ENCODE measurements at regions not wholly inside any gene's neighbourhood (a gene's known extent, or its start where the extent isn't known, plus 50 kb on each side); places are given as distances from the start of the nearest gene placed in this dataset.

DNA sequence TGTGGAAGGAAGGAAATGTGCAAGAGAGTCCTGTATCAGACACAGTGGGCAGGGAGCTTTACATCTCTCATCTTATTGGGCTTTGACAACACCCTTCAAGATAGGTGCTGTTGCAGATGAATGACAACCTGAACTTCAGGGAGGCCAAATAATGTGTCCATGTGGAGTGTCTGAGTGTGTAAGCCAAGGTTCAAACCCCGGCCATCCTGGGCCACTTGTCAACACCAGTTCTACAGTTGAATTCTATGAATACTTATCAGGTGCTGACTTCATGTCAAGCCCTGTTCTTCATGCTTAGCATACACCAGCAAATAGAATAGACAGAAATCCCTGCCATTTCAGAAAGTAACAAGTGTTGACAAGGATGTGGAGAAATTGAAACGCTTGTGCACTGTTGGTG, 354.4 kb downstream of the KCNRG start:
- WGBS (ENCODE audit: insufficient coverage, low lambda C conversion rate): 100% methylated on average over 1 of the region's 2 CpGs
- Histone ChIP-seq H3K27me3 (ENCODE audit: control insufficient read depth, insufficient read depth, low read length) (peaks cover 3% of the 10 kb centered on the region), H3K4me1 (ENCODE audit: control insufficient read depth, insufficient read depth, low read length) (no peaks in the 10 kb centered on the region), H3K4me3 (ENCODE audit: low read length) (no peak overlapping the region), H3K36me3 (ENCODE audit: control insufficient read depth, insufficient read depth, low read length) (no peaks in the 10 kb centered on the region), H3K9me3 (ENCODE audit: control insufficient read depth, low read depth, low read length) (no peaks in the 10 kb centered on the region), H3K27ac (ENCODE audit: low read length) (no peak overlapping the region)
- no peak for DNase-seq

DNA sequence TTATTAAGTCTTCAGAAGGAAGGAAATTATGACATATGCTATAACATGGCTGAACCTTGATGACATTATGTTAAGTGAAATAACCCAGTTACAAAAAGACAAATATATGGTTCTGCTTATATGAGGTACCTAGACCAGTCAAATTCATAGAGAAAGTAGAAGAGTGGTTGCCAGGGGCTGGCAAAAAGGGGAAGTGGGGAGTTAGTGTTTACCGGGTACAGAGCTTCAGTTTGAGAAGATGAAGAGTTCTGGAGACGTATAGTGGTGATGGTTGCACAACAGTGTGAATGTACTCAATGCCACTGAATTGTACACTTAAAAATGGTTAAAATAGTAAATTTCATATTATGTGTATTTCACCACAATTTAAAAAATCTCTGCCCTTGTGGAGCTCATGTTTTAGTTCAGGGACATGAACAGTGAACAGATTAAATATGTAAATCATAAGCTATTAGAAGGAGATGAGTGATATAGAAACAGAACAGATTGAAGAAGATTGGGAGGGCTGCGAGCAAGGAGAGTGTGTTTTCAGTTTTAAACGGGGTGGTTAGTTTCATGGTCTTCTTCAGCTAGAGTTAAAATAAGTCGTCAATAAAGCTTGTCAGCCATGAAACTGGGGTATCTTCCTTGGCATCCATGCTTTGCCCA, 355.2 kb downstream of the KCNRG start:
- Histone ChIP-seq H3K27me3 (ENCODE audit: control insufficient read depth, insufficient read depth, low read length) (peaks cover 3% of the 10 kb centered on the region), H3K36me3 (ENCODE audit: control insufficient read depth, insufficient read depth, low read length) (no peaks in the 10 kb centered on the region), H3K27ac (ENCODE audit: low read length) (no peak overlapping the region), H3K9me3 (ENCODE audit: control insufficient read depth, low read depth, low read length) (no peaks in the 10 kb centered on the region), H3K4me1 (ENCODE audit: control insufficient read depth, insufficient read depth, low read length) (no peaks in the 10 kb centered on the region), H3K4me3 (ENCODE audit: low read length) (no peak overlapping the region)
- DNase-seq: no peak
- no CpG with 5 or more reads among the region's 5 CpGs for WGBS (ENCODE audit: insufficient coverage, low lambda C conversion rate)

DNA sequence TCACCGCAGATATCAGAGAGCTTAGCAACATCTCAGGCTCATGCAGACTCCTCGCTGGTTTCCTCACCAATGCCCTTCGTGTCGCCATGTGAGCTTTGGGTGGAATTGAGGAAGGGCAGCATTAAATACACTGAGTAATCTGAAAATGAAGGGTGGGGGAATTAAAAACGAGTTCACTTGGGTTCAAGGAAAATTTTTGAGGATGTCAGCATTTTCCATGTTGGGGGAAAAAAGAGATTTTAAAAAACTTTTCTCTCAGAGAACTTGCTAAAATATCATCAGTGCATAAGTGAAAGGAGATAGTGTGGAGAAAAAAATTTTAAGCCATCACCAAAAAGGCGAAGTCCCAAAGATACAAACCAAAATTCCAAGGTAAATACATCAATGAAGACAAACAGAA, 359.3 kb downstream of the KCNRG start:
- no peak overlapping the region for H3K27ac ChIP-seq (ENCODE audit: low read length)
- peaks cover 3% of the 10 kb centered on the region for H3K27me3 ChIP-seq (ENCODE audit: control insufficient read depth, insufficient read depth, low read length)
- DNase-seq: no peak
- WGBS (ENCODE audit: insufficient coverage, low lambda C conversion rate): 100% methylated on average over 1 of the region's 6 CpGs
- H3K4me3 ChIP-seq (ENCODE audit: low read length): no peak overlapping the region
- no peaks in the 10 kb centered on the region for H3K9me3 ChIP-seq (ENCODE audit: control insufficient read depth, low read depth, low read length)
- H3K36me3 ChIP-seq (ENCODE audit: control insufficient read depth, insufficient read depth, low read length): no peaks in the 10 kb centered on the region
- no peaks in the 10 kb centered on the region for H3K4me1 ChIP-seq (ENCODE audit: control insufficient read depth, insufficient read depth, low read length)

DNA sequence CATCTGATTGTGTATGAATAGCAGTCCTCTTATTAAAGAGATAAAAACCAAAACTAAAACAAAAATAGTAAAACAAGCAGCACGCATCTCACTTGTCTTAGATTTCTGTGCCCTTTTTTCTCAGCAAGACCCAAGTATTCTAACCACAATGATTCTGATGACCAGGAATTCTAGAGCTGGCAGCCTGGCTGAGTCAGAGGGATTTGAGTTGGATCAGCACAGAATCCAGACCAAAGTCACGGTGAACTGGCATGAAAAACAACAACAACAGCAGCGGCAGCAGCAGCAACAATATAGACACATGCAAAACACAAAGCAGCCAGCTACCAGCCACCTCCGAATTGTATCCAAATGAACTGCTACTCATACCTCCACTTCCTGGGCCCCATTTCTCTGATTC, 360.5 kb downstream of the KCNRG start:
- Histone ChIP-seq H3K4me3 (ENCODE audit: low read length) (no peak overlapping the region), H3K27ac (ENCODE audit: low read length) (no peak overlapping the region), H3K27me3 (ENCODE audit: control insufficient read depth, insufficient read depth, low read length) (peaks cover 3% of the 10 kb centered on the region), H3K4me1 (ENCODE audit: control insufficient read depth, insufficient read depth, low read length) (no peaks in the 10 kb centered on the region), H3K36me3 (ENCODE audit: control insufficient read depth, insufficient read depth, low read length) (no peaks in the 10 kb centered on the region), H3K9me3 (ENCODE audit: control insufficient read depth, low read depth, low read length) (no peaks in the 10 kb centered on the region)
- no peak for DNase-seq
- WGBS (ENCODE audit: insufficient coverage, low lambda C conversion rate): 67% methylated on average over 1 of the region's 4 CpGs

DNA sequence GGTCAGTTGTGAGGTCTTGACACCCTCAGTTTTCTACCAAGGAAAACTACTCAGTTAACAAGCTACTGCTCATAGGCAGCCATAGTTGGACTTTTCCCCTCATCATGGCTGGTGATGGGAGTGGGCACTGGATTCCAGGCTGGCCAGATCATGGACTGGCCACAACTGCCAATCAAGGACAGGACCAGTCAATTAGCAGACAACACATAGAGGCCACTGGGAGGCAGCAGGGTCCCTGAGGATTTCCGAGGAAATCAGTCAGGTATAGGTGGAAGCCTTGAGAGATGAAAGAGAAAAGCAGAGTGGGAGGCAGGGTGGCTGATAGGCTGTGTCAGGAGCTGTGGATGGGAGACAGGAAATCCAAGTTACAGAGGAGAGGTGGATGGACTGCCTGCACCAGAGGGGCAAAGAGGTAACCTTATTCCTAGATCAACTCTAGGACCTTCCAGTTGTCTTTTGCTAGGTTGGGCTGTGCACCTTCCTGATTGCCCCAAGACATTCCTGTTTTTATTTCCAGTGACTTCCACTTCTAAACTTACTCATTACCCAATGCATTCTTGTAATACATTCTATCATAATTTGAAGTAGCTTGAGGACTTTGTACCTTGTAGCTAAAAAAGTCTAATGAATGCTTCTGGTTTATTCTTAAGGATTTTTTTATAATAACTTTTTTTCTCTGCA, 361.8 kb downstream of the KCNRG start:
- DNase-seq: no peak
- Histone ChIP-seq H3K4me3 (ENCODE audit: low read length) (no peak overlapping the region), H3K27me3 (ENCODE audit: control insufficient read depth, insufficient read depth, low read length) (peaks cover 2% of the 10 kb centered on the region), H3K36me3 (ENCODE audit: control insufficient read depth, insufficient read depth, low read length) (no peaks in the 10 kb centered on the region), H3K27ac (ENCODE audit: low read length) (no peak overlapping the region), H3K4me1 (ENCODE audit: control insufficient read depth, insufficient read depth, low read length) (no peaks in the 10 kb centered on the region), H3K9me3 (ENCODE audit: control insufficient read depth, low read depth, low read length) (no peaks in the 10 kb centered on the region)
- no CpG with 5 or more reads among the region's 1 CpG for WGBS (ENCODE audit: insufficient coverage, low lambda C conversion rate)

DNA sequence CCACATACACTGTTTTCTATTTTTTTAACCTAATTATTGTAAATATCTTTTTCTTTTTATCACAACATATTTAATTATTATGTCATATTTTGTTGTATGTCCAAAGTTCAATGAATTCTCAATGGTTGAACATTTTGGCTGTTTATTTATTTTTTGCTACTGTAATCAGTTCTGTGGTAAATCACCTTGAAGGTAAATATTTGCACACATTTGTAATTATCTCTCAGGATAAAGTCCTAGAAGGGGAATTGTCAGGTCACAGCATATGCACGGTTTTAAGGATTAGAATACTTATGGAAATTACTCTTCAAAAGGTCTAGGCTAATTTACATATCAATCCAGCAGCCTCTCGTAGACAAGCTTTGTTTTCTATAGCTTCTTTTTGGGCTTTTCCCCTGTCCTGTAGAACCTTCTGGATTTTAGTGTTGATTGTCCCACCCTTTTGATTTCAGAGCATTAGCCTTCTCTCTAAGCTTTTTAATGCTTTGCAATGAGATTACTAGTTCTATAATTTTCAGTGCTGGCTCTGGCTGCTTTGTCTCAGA, 362.6 kb downstream of the KCNRG start:
- Histone ChIP-seq H3K9me3 (ENCODE audit: control insufficient read depth, low read depth, low read length) (no peaks in the 10 kb centered on the region), H3K36me3 (ENCODE audit: control insufficient read depth, insufficient read depth, low read length) (no peaks in the 10 kb centered on the region), H3K27ac (ENCODE audit: low read length) (no peak overlapping the region), H3K27me3 (ENCODE audit: control insufficient read depth, insufficient read depth, low read length) (no peaks in the 10 kb centered on the region), H3K4me1 (ENCODE audit: control insufficient read depth, insufficient read depth, low read length) (no peaks in the 10 kb centered on the region), H3K4me3 (ENCODE audit: low read length) (no peak overlapping the region)
- WGBS (ENCODE audit: insufficient coverage, low lambda C conversion rate): 67% methylated on average over 1 of the region's 2 CpGs
- DNase-seq: no peak

DNA sequence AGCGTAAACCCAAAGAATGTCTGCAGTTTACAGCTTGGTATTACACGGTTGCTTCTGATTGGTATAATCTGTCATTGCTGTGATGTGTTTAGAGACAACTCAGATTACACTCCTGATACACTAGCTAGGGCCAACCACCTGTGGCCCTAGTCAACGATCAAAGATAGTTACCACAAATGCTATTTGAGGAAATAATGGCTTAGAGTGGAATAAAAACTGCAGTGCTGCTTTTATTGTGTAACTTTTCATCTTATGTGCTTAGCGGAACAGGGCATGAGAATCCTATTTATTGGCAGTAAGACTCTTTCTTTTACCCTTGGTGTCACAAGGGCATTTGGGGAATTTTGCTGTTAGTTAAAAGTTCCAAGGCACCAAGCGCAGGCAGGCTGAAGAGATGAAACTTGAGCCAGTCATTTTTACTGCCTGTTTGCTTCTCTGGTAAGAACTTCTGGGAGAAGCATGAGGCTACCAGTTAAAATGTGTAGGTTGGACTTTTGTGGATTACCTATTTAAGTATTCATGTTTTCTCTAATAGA, 363.3 kb downstream of the KCNRG start:
- Histone ChIP-seq H3K36me3 (ENCODE audit: control insufficient read depth, insufficient read depth, low read length) (no peaks in the 10 kb centered on the region), H3K27ac (ENCODE audit: low read length) (no peak overlapping the region), H3K4me1 (ENCODE audit: control insufficient read depth, insufficient read depth, low read length) (no peaks in the 10 kb centered on the region), H3K9me3 (ENCODE audit: control insufficient read depth, low read depth, low read length) (no peaks in the 10 kb centered on the region), H3K27me3 (ENCODE audit: control insufficient read depth, insufficient read depth, low read length) (no peaks in the 10 kb centered on the region), H3K4me3 (ENCODE audit: low read length) (no peak overlapping the region)
- WGBS (ENCODE audit: insufficient coverage, low lambda C conversion rate): no CpG with 5 or more reads among the region's 5 CpGs
- no peak for DNase-seq

DNA sequence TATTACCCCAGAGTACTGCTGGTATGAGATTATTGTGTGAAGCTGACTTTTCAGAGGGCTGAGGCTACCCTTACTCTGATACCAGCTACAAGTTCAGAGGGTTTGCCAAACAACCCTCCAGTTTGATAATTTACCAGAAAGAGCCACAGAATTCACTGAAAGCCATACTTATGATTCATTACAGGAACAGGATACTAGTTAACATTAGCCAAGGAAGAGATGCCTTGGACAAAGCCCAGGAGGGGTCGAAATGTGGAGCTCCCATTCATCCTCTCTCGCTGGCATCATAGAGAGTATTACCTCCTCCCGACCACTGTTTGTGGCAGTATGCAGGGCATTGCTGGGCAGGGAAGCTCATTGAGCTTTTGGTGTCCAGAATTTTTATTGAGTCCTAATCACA, 364.3 kb downstream of the KCNRG start:
- Histone ChIP-seq H3K4me1 (ENCODE audit: control insufficient read depth, insufficient read depth, low read length) (no peaks in the 10 kb centered on the region), H3K9me3 (ENCODE audit: control insufficient read depth, low read depth, low read length) (no peaks in the 10 kb centered on the region), H3K4me3 (ENCODE audit: low read length) (no peak overlapping the region), H3K36me3 (ENCODE audit: control insufficient read depth, insufficient read depth, low read length) (no peaks in the 10 kb centered on the region), H3K27ac (ENCODE audit: low read length) (no peak overlapping the region), H3K27me3 (ENCODE audit: control insufficient read depth, insufficient read depth, low read length) (no peaks in the 10 kb centered on the region)
- no peak for DNase-seq
- whole genome bisulfite sequencing (ENCODE audit: insufficient coverage, low lambda C conversion rate): no CpG with 5 or more reads among the region's 3 CpGs

DNA sequence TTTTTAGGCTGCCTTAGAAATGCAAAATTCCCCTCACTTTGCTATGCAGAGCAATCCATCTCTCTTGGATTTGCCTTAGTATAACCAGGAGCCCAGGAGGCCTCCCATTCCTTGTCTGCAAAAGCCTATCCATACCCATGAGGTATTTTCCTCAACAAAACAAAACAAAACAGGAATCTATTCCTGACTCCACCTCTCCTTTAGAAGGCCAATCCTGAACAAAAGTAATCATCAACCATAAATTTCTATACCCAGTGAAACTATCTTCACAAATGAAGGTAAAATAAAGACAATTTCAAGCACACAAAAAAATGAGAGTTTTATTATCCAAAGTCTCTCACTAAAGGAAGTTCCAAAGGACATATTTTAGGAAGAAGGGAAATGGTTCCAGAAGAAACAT, 365.7 kb downstream of the KCNRG start:
- Histone ChIP-seq H3K36me3 (ENCODE audit: control insufficient read depth, insufficient read depth, low read length) (no peaks in the 10 kb centered on the region), H3K27me3 (ENCODE audit: control insufficient read depth, insufficient read depth, low read length) (no peaks in the 10 kb centered on the region), H3K9me3 (ENCODE audit: control insufficient read depth, low read depth, low read length) (no peaks in the 10 kb centered on the region), H3K27ac (ENCODE audit: low read length) (no peak overlapping the region), H3K4me1 (ENCODE audit: control insufficient read depth, insufficient read depth, low read length) (no peaks in the 10 kb centered on the region), H3K4me3 (ENCODE audit: low read length) (no peak overlapping the region)
- no peak for DNase-seq

DNA sequence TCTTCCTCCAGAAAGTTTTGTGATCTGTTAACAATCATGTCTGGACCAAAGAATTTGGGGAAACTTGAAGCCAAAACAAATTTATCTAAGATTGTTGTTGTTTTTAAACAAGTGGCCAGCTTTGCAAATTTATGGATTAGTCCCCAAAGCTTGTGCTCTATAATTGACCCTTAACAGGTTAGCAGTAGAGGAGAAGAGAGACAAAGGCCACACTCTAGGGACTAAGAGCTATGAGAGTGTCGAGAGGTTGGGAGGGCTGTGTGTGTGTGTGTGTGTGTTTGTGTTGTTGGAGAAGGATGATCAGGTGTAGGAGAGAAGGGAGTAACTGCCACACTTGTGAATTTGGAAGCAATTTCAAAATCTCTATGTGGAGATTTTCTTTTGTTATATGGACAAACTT, 367.3 kb downstream of the KCNRG start:
- Histone ChIP-seq H3K4me3 (ENCODE audit: low read length) (no peak overlapping the region), H3K27me3 (ENCODE audit: control insufficient read depth, insufficient read depth, low read length) (no peaks in the 10 kb centered on the region), H3K36me3 (ENCODE audit: control insufficient read depth, insufficient read depth, low read length) (no peaks in the 10 kb centered on the region), H3K27ac (ENCODE audit: low read length) (no peak overlapping the region), H3K4me1 (ENCODE audit: control insufficient read depth, insufficient read depth, low read length) (no peaks in the 10 kb centered on the region), H3K9me3 (ENCODE audit: control insufficient read depth, low read depth, low read length) (no peaks in the 10 kb centered on the region)
- no peak for DNase-seq
- 100% methylated on average over 1 of the region's 1 CpG for WGBS (ENCODE audit: insufficient coverage, low lambda C conversion rate)

DNA sequence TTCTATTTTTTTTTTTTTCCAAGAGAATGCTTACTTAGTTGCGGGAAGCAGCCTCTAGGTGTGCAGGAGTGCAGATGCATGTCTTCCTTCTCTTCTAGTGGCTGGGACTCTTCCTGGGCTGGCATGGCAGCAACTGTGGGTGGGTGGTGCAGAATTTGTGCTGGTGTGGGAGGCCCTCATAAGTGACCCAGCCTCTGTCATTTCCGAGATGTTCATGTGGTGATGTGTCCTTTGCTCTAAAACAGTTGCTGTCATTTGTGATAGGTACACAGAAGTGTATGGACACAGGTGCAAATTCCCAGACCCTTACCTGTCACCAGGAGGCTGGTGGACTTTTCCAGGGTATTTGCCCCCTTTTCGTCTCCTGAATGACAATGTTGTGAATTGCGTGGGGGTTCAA, 367.7 kb downstream of the KCNRG start:
- WGBS (ENCODE audit: insufficient coverage, low lambda C conversion rate): 50% methylated on average over 2 of the region's 4 CpGs
- H3K9me3 ChIP-seq (ENCODE audit: control insufficient read depth, low read depth, low read length): no peaks in the 10 kb centered on the region
- no peak overlapping the region for H3K4me3 ChIP-seq (ENCODE audit: low read length)
- no peaks in the 10 kb centered on the region for H3K4me1 ChIP-seq (ENCODE audit: control insufficient read depth, insufficient read depth, low read length)
- DNase-seq: no peak
- H3K36me3 ChIP-seq (ENCODE audit: control insufficient read depth, insufficient read depth, low read length): no peaks in the 10 kb centered on the region
- H3K27me3 ChIP-seq (ENCODE audit: control insufficient read depth, insufficient read depth, low read length): no peaks in the 10 kb centered on the region
- no peak overlapping the region for H3K27ac ChIP-seq (ENCODE audit: low read length)
